Ishikawa (cell line): ENCODE measurements at regions not wholly inside any gene's neighbourhood (a gene's known extent, or its start where the extent isn't known, plus 50 kb on each side); places are given as distances from the start of the nearest gene placed in this dataset.

Source experiments
- CEBPB ChIP-seq: IDR thresholded peaks from 2 replicates; pipeline ENCODE4 v1.6.1; 2012
- CREB1 ChIP-seq: IDR thresholded peaks from 2 replicates; pipeline ENCODE4 v1.6.1; 2012; ENCODE audit warnings: low read depth
- EGR1 ChIP-seq: IDR thresholded peaks from 2 replicates; pipeline ENCODE4 v1.6.1; 2012
- EP300 ChIP-seq: IDR thresholded peaks from 2 replicates; pipeline ENCODE4 v1.6.1; 2012; ENCODE audit warnings: borderline replicate concordance
- FOXM1 ChIP-seq: IDR thresholded peaks from 2 replicates; pipeline ENCODE4 v1.6.1; 2012; ENCODE audit warnings: low read depth, borderline replicate concordance
- NFIC ChIP-seq: IDR thresholded peaks from 2 replicates; pipeline ENCODE4 v1.6.1; 2012
- RAD21 ChIP-seq: IDR thresholded peaks from 2 replicates; pipeline ENCODE4 v1.6.1; 2012; ENCODE audit warnings: low read depth
- TAF1 ChIP-seq: IDR thresholded peaks from 2 replicates; pipeline ENCODE4 v1.6.1; 2012; ENCODE audit warnings: low read depth, mild to moderate bottlenecking
- TEAD4 ChIP-seq: IDR thresholded peaks from 2 replicates; pipeline ENCODE4 v1.6.1; 2012
- YY1 ChIP-seq: IDR thresholded peaks from 2 replicates; pipeline ENCODE4 v1.6.1; 2012; ENCODE audit warnings: low read depth
- TF ChIP-seq, protein P1 (sequence below): IDR thresholded peaks from 2 replicates; pipeline ENCODE4 v1.6.1; 2012; ENCODE audit warnings: low read depth, mild to moderate bottlenecking
- TF ChIP-seq, protein P2 (sequence below): IDR thresholded peaks from 2 replicates; pipeline ENCODE4 v1.6.1; 2012

DNA sequence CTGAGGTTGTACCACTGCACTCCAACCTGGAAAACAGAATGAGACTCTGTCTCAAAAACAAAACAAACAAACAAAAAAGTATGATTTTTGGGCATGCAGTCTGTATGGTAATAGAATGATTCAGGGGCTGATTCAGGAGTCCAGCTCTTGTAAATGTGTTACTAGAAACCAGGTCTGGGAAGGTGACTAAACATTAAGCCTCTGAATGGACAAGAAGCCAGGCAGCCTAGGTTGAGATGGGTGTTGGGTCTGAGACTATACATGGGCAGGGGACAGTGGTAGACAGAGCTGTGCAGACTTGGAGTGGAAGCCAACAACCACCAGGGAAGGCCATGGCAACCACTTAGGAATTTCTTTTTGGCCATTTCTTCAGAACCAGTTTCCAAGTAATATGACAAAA is 64.9 kb upstream of the TLE1 start:
- TF ChIP-seq, protein P1, sequence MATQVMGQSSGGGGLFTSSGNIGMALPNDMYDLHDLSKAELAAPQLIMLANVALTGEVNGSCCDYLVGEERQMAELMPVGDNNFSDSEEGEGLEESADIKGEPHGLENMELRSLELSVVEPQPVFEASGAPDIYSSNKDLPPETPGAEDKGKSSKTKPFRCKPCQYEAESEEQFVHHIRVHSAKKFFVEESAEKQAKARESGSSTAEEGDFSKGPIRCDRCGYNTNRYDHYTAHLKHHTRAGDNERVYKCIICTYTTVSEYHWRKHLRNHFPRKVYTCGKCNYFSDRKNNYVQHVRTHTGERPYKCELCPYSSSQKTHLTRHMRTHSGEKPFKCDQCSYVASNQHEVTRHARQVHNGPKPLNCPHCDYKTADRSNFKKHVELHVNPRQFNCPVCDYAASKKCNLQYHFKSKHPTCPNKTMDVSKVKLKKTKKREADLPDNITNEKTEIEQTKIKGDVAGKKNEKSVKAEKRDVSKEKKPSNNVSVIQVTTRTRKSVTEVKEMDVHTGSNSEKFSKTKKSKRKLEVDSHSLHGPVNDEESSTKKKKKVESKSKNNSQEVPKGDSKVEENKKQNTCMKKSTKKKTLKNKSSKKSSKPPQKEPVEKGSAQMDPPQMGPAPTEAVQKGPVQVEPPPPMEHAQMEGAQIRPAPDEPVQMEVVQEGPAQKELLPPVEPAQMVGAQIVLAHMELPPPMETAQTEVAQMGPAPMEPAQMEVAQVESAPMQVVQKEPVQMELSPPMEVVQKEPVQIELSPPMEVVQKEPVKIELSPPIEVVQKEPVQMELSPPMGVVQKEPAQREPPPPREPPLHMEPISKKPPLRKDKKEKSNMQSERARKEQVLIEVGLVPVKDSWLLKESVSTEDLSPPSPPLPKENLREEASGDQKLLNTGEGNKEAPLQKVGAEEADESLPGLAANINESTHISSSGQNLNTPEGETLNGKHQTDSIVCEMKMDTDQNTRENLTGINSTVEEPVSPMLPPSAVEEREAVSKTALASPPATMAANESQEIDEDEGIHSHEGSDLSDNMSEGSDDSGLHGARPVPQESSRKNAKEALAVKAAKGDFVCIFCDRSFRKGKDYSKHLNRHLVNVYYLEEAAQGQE: no peak
- TF ChIP-seq FOXM1: no peak
- TF ChIP-seq CEBPB: no peak
- TF ChIP-seq, protein P2, sequence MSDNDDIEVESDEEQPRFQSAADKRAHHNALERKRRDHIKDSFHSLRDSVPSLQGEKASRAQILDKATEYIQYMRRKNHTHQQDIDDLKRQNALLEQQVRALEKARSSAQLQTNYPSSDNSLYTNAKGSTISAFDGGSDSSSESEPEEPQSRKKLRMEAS: no peak
- TF ChIP-seq TAF1: no peak
- TF ChIP-seq RAD21: no peak
- no peak for TF ChIP-seq CREB1
- no peak for TF ChIP-seq EP300
- TF ChIP-seq YY1: no peak
- TF ChIP-seq NFIC: no peak
- no peak for TF ChIP-seq EGR1
- no peak for TF ChIP-seq TEAD4
